HG03457 (cell line): ENCODE measurements at regions not wholly inside any gene's neighbourhood (a gene's known extent, or its start where the extent isn't known, plus 50 kb on each side); places are given as distances from the start of the nearest gene placed in this dataset.

Source experiments
- ATAC-seq: cut with Tn5 transposase; IDR thresholded peaks from one replicate; pipeline ENCODE4 v1.9.1; 2021; ENCODE audit warnings: moderate number of reproducible peaks; ENCODE audit not compliant: unreplicated experiment

GRCh38 chr10:88023676-88024075 is 160.3 kb downstream of the PTEN start:
- ATAC-seq: no peak

- ATAC-seq: no peak
Observed at GRCh38 chr10:88026031-88026430, 162.6 kb downstream of the PTEN start.

GRCh38 chr10:88027570-88027969 is 164.1 kb downstream of the PTEN start:
- ATAC-seq: no peak

- no peak for ATAC-seq
Observed at GRCh38 chr10:88028072-88028471, 164.6 kb downstream of the PTEN start.

- no peak for ATAC-seq
Observed at GRCh38 chr10:88028654-88029053, 165.2 kb downstream of the PTEN start.

GRCh38 chr10:88032566-88032965 is 169.1 kb downstream of the PTEN start:
- ATAC-seq: no peak

GRCh38 chr10:88033385-88033784 is 170.0 kb downstream of the PTEN start:
- no peak for ATAC-seq

GRCh38 chr10:88033793-88034192 is 170.4 kb downstream of the PTEN start:
- ATAC-seq: no peak

GRCh38 chr10:88036126-88036525 is 172.7 kb downstream of the PTEN start:
- no peak for ATAC-seq

- ATAC-seq: no peak
Observed at GRCh38 chr10:88037623-88038022, 174.2 kb downstream of the PTEN start.

GRCh38 chr10:88038268-88038667 is 174.8 kb downstream of the PTEN start:
- ATAC-seq: no peak

GRCh38 chr10:88039496-88040200 is 176.2 kb downstream of the PTEN start:
- ATAC-seq: no peak

GRCh38 chr10:88041243-88042159 is 178.1 kb downstream of the PTEN start:
- no peak for ATAC-seq

- ATAC-seq: no peak
Observed at GRCh38 chr10:88042160-88043100, 179.0 kb downstream of the PTEN start.

- no peak for ATAC-seq
Observed at GRCh38 chr10:88045096-88045495, 181.7 kb downstream of the PTEN start.

GRCh38 chr10:88045656-88046415 is 182.4 kb downstream of the PTEN start:
- no peak for ATAC-seq

GRCh38 chr10:88047579-88047978 is 184.2 kb downstream of the PTEN start:
- no peak for ATAC-seq

- ATAC-seq: no peak
Observed at GRCh38 chr10:88048312-88048711, 184.9 kb downstream of the PTEN start.

- no peak for ATAC-seq
Observed at GRCh38 chr10:88049204-88049603, 185.8 kb downstream of the PTEN start.

GRCh38 chr10:88057720-88058119 is 194.3 kb downstream of the PTEN start:
- ATAC-seq: no peak
